Fibroblast of lung (primary cell): ENCODE measurements at regions not wholly inside any gene's neighbourhood (a gene's known extent, or its start where the extent isn't known, plus 50 kb on each side); places are given as distances from the start of the nearest gene placed in this dataset.

Experiments used
- DNase-seq, 2 donors: peaks; one replicate each; pipeline versions ENCODE4 v3.0.0 to v3.0.0-alpha.2; 2010; ENCODE audit warnings: low read depth in 2 of 2
- H2AFZ ChIP-seq: 2 replicates; pipeline ENCODE4 v1.5.1; 2012; ENCODE audit warnings: low read length, control low read depth, inconsistent platforms
- H3K27ac ChIP-seq: 2 replicates; pipeline ENCODE4 v1.5.1; 2011; ENCODE audit warnings: low read length, control low read depth; ENCODE audit not compliant: insufficient read depth
- H3K27me3 ChIP-seq: 2 replicates; pipeline ENCODE4 v1.5.1; 2011; ENCODE audit warnings: mild to moderate bottlenecking, low read length; ENCODE audit not compliant: control insufficient read depth, insufficient read depth
- H3K36me3 ChIP-seq: 2 replicates; pipeline ENCODE4 v1.5.1; 2011; ENCODE audit warnings: low read length; ENCODE audit not compliant: control insufficient read depth, insufficient read depth
- H3K4me1 ChIP-seq: 2 replicates; pipeline ENCODE4 v1.5.1; 2011; ENCODE audit warnings: low read length; ENCODE audit not compliant: control insufficient read depth, insufficient read depth; ENCODE audit errors: extremely low read depth
- H3K4me2 ChIP-seq: 2 replicates; pipeline ENCODE4 v1.5.1; 2011; ENCODE audit warnings: low read length, control low read depth; ENCODE audit not compliant: insufficient read depth; ENCODE audit errors: extremely low read depth
- H3K4me3 ChIP-seq, 4 experiments: fragments of 200-600 bp in 1 of 4; sonication (generic) in 1 of 4; replicated peaks in 1 of 4; 2 replicates each; pipeline ENCODE4 v1.5.1; 2011 to 2016; ENCODE audit warnings: low read length in 4 of 4, low read depth in 3 of 4, mild to moderate bottlenecking in 3 of 4, control low read depth in 2 of 4, inconsistent platforms in 1 of 4, mixed read lengths in 1 of 4; ENCODE audit not compliant: insufficient read depth in 1 of 4; ENCODE audit errors: control extremely low read depth in 1 of 4
- H3K79me2 ChIP-seq: 2 replicates; pipeline ENCODE4 v1.5.1; 2012; ENCODE audit warnings: mild to moderate bottlenecking, low read length, inconsistent platforms; ENCODE audit not compliant: control insufficient read depth, insufficient read depth
- H3K9ac ChIP-seq: 2 replicates; pipeline ENCODE4 v1.5.1; 2011; ENCODE audit warnings: mild to moderate bottlenecking, low read length, control low read depth; ENCODE audit not compliant: insufficient read depth
- H3K9me3 ChIP-seq: 2 replicates; pipeline ENCODE4 v1.5.1; 2012; ENCODE audit warnings: low read depth, low read length; ENCODE audit not compliant: control insufficient read depth, insufficient read depth
- H4K20me1 ChIP-seq: 2 replicates; pipeline ENCODE4 v1.5.1; 2011; ENCODE audit warnings: low read length; ENCODE audit not compliant: control insufficient read depth, insufficient read depth; ENCODE audit errors: extremely low read depth
- EZH2 ChIP-seq: IDR thresholded peaks from 2 replicates; pipeline ENCODE4 v1.5.1; 2012; ENCODE audit warnings: low read length, control low read depth, mild to moderate bottlenecking; ENCODE audit errors: missing control alignments
- TF ChIP-seq, protein P1 (sequence below), 2 donors: IDR thresholded peaks in 1 of 2; conservative IDR thresholded peaks in 1 of 2; 1 replicate in 1 of 2; 2 replicates in 1 of 2; pipeline ENCODE4 v1.5.1; 2011 to 2012; ENCODE audit warnings: low read length in 2 of 2, control low read depth in 1 of 2, inconsistent platforms in 1 of 2, low read depth in 1 of 2, mild to moderate bottlenecking in 1 of 2

DNA sequence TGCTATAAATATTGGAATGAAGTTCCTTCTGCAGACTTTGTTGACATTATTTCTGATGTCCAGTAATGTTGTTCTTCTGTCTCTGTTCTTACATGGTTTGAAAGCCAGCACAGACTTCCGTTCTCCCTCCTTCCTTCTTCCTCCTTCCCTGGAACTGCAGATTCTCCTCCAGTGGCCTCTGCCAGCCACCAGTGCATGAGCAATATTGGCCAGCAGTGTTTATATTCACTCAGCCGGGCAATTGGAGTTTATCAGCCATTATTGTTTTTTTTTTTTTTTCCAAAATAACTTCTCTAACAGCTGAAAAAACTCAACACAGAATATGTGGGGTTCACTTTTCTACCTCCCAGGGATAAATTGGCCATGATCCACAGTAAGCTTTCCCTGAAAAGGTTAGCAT lies 86.8 kb downstream of the ADCYAP1 start:
- no peak overlapping the region for H3K4me2 ChIP-seq
- H3K27ac ChIP-seq, result no peak overlapping the region
- no peaks in the 10 kb centered on the region for H3K9me3 ChIP-seq
- no peak overlapping the region for H3K9ac ChIP-seq
- H4K20me1 ChIP-seq, result no peaks in the 10 kb centered on the region
- H3K4me1 ChIP-seq, result no peaks in the 10 kb centered on the region
- H3K27me3 ChIP-seq, result no peaks in the 10 kb centered on the region
- no peaks in the 10 kb centered on the region for H3K79me2 ChIP-seq
- H3K36me3 ChIP-seq, result no peaks in the 10 kb centered on the region
- no peak overlapping the region for H3K4me3 ChIP-seq
- no peak overlapping the region for H2AFZ ChIP-seq
- DNase-seq, result no peak
- TF ChIP-seq EZH2, result no peak
- TF ChIP-seq, protein P1, sequence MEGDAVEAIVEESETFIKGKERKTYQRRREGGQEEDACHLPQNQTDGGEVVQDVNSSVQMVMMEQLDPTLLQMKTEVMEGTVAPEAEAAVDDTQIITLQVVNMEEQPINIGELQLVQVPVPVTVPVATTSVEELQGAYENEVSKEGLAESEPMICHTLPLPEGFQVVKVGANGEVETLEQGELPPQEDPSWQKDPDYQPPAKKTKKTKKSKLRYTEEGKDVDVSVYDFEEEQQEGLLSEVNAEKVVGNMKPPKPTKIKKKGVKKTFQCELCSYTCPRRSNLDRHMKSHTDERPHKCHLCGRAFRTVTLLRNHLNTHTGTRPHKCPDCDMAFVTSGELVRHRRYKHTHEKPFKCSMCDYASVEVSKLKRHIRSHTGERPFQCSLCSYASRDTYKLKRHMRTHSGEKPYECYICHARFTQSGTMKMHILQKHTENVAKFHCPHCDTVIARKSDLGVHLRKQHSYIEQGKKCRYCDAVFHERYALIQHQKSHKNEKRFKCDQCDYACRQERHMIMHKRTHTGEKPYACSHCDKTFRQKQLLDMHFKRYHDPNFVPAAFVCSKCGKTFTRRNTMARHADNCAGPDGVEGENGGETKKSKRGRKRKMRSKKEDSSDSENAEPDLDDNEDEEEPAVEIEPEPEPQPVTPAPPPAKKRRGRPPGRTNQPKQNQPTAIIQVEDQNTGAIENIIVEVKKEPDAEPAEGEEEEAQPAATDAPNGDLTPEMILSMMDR (conservative IDR thresholded peaks at IDR 0.05 in 1 of 2, IDR thresholded peaks at IDR 0.05 in 1 of 2; ENCODE audit: low read depth in 1 of 2, low read length in 2 of 2), result no peak

DNA sequence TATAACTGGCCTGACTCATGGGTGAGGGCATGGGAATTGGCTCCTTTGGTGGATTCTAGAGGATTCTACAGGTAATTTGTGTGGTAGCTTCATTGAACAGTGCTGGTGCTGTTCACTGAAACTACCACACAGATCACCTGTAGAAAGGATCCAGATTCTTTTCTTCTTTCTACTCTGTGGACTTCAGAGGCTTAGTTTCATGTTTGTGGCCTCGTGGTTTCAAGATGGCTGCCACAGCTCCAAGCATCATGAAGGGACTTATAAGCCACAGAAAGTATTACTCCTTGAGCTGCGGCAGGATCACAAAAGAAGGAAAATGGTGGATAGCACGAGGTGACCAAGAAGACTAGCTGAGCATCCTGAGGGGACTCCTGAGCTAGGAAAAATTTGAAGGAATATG lies 88.9 kb downstream of the ADCYAP1 start:
- Histone ChIP-seq H4K20me1 (no peaks in the 10 kb centered on the region), H3K27me3 (no peaks in the 10 kb centered on the region), H3K36me3 (no peaks in the 10 kb centered on the region), H3K4me1 (no peaks in the 10 kb centered on the region), H3K4me2 (no peak overlapping the region), H3K27ac (no peak overlapping the region), H2AFZ (no peak overlapping the region), H3K79me2 (no peaks in the 10 kb centered on the region), H3K4me3 (no peak overlapping the region), H3K9ac (no peak overlapping the region), H3K9me3 (no peaks in the 10 kb centered on the region)
- no peak for DNase-seq
- TF ChIP-seq, protein P1 (conservative IDR thresholded peaks at IDR 0.05 in 1 of 2, IDR thresholded peaks at IDR 0.05 in 1 of 2; ENCODE audit: low read depth in 1 of 2, low read length in 2 of 2), result no peak
- TF ChIP-seq EZH2, result no peak

DNA sequence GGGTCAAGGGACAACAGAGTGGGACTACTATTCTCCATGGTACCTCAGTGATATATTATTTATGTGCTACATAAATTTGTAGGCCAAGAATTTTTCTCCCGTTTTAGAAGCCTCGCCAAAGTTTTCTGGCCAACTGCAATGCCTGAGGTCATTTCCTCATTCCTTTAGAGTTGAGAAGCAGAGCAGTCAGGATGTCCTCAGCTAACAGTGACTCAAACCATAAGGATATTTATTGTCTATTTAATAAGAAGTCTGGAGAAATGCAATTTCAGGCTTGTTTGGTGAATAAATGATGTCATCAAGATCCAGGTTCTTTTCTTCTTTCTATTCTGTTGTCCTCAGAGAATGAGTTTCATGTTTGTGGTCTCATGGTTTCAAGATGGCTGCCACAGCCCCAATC lies 91.0 kb downstream of the ADCYAP1 start:
- no peak overlapping the region for H3K9ac ChIP-seq
- no peaks in the 10 kb centered on the region for H3K9me3 ChIP-seq
- H3K27me3 ChIP-seq, result no peaks in the 10 kb centered on the region
- no peaks in the 10 kb centered on the region for H3K36me3 ChIP-seq
- no peaks in the 10 kb centered on the region for H3K4me1 ChIP-seq
- peak; percentile 45 to 93 for DNase-seq
- no peaks in the 10 kb centered on the region for H4K20me1 ChIP-seq
- no peak overlapping the region for H3K27ac ChIP-seq
- no peak for TF ChIP-seq EZH2
- TF ChIP-seq, protein P1 (conservative IDR thresholded peaks at IDR 0.05 in 1 of 2, IDR thresholded peaks at IDR 0.05 in 1 of 2; ENCODE audit: low read depth in 1 of 2, low read length in 2 of 2), result no peak
- no peak overlapping the region for H3K4me3 ChIP-seq
- H3K4me2 ChIP-seq, result no peak overlapping the region
- no peak overlapping the region for H2AFZ ChIP-seq
- no peaks in the 10 kb centered on the region for H3K79me2 ChIP-seq
